ENCODE measurements at regions not wholly inside any gene's neighbourhood (a gene's known extent, or its start where the extent isn't known, plus 50 kb on each side); places are given as distances from the start of the nearest gene placed in this dataset.

GRCh38 chr3:10614168-10614567, 108.8 kb upstream of the ATP2B2 start:
- intact Hi-C loops (cut with micrococcal nuclease; ENCODE audit: unreplicated experiment): no loop called here
- BruUV-seq (replicated peaks): no TSS peak
- no peaks in the 10 kb centered on the region for H3K36me3 ChIP-seq (ENCODE audit: insufficient read depth, low read length)
- H2AFZ ChIP-seq (ENCODE audit: low read length): no peak overlapping the region
- no peak overlapping the region for H3K4me2 ChIP-seq (ENCODE audit: low read length)
- ChIA-PET POLR2A (interaction anchor here (0.6 kb wide), 1 partner anchor 45 kb away, joined by 3 read pairs; no protein-coding TSS in a partner anchor), CTCF (ENCODE audit: unreplicated experiment) (no interaction called here)
- no peak for TF ChIP-seq EZH2phosphoT487 (IDR thresholded peaks at IDR 0.05; ENCODE audit: borderline replicate concordance, low read depth, low read length)
- no peak overlapping the region for H3K27ac ChIP-seq (ENCODE audit: low read depth, low read length, poor library complexity, severe bottlenecking)
- no peaks in the 10 kb centered on the region for H3K9me2 ChIP-seq (ENCODE audit: insufficient read depth, low read length)
- H3K4me1 ChIP-seq (ENCODE audit: insufficient read depth, low read length, poor library complexity, severe bottlenecking): no peaks in the 10 kb centered on the region
- no peaks in the 10 kb centered on the region for H3K79me2 ChIP-seq (ENCODE audit: insufficient read depth, low read depth, low read length)
- H3K9me3 ChIP-seq (ENCODE audit: low read length): peaks cover 7% of the 10 kb centered on the region; the same call in 1 of the 2 replicates
- H3K4me3 ChIP-seq (ENCODE audit: low read depth, low read length, poor library complexity, severe bottlenecking): no peak overlapping the region
- no peak for DNase-seq (ENCODE audit: low spot score)
- H4K20me1 ChIP-seq (ENCODE audit: insufficient read depth, low read length): no peaks in the 10 kb centered on the region

- H3K79me2 ChIP-seq (ENCODE audit: insufficient read depth, low read depth, low read length): no peaks in the 10 kb centered on the region
- H2AFZ ChIP-seq (ENCODE audit: low read length): no peak overlapping the region
- no peak overlapping the region for H3K4me3 ChIP-seq (ENCODE audit: low read depth, low read length, poor library complexity, severe bottlenecking)
- peaks cover 7% of the 10 kb centered on the region; the same call in 1 of the 2 replicates for H3K9me3 ChIP-seq (ENCODE audit: low read length)
- no TSS peak for BruUV-seq (replicated peaks)
- DNase-seq (ENCODE audit: low spot score): no peak
- H3K4me1 ChIP-seq (ENCODE audit: insufficient read depth, low read length, poor library complexity, severe bottlenecking): no peaks in the 10 kb centered on the region
- H4K20me1 ChIP-seq (ENCODE audit: insufficient read depth, low read length): no peaks in the 10 kb centered on the region
- no peaks in the 10 kb centered on the region for H3K36me3 ChIP-seq (ENCODE audit: insufficient read depth, low read length)
- ChIA-PET CTCF (ENCODE audit: unreplicated experiment) (no interaction called here), POLR2A (no interaction called here)
- H3K4me2 ChIP-seq (ENCODE audit: low read length): no peak overlapping the region
- H3K9me2 ChIP-seq (ENCODE audit: insufficient read depth, low read length): no peaks in the 10 kb centered on the region
- TF ChIP-seq EZH2phosphoT487 (IDR thresholded peaks at IDR 0.05; ENCODE audit: borderline replicate concordance, low read depth, low read length) (no peak), CTCF (conservative IDR thresholded peaks at IDR 0.05; ENCODE audit: low read length) (no peak)
- no peak overlapping the region for H3K27ac ChIP-seq (ENCODE audit: low read depth, low read length, poor library complexity, severe bottlenecking)
- intact Hi-C loops (cut with micrococcal nuclease; ENCODE audit: unreplicated experiment): no loop called here
Observed at GRCh38 chr3:10615715-10616114, 110.3 kb upstream of the ATP2B2 start.

GRCh38 chr3:10616321-10616720, 110.9 kb upstream of the ATP2B2 start:
- TF ChIP-seq CTCF (conservative IDR thresholded peaks at IDR 0.05; ENCODE audit: low read length): no peak
- no peak for TF ChIP-seq EZH2phosphoT487 (IDR thresholded peaks at IDR 0.05; ENCODE audit: borderline replicate concordance, low read depth, low read length)
- DNase-seq (ENCODE audit: low spot score): no peak
- no peaks in the 10 kb centered on the region for H3K9me2 ChIP-seq (ENCODE audit: insufficient read depth, low read length)
- no peak overlapping the region for H3K27ac ChIP-seq (ENCODE audit: low read depth, low read length, poor library complexity, severe bottlenecking)
- no peaks in the 10 kb centered on the region for H3K36me3 ChIP-seq (ENCODE audit: insufficient read depth, low read length)
- no peaks in the 10 kb centered on the region for H3K4me1 ChIP-seq (ENCODE audit: insufficient read depth, low read length, poor library complexity, severe bottlenecking)
- no peak overlapping the region for H2AFZ ChIP-seq (ENCODE audit: low read length)
- no peaks in the 10 kb centered on the region for H4K20me1 ChIP-seq (ENCODE audit: insufficient read depth, low read length)
- H3K79me2 ChIP-seq (ENCODE audit: insufficient read depth, low read depth, low read length): no peaks in the 10 kb centered on the region
- intact Hi-C loops (cut with micrococcal nuclease; ENCODE audit: unreplicated experiment): no loop called here
- H3K9me3 ChIP-seq (ENCODE audit: low read length): peaks cover 7% of the 10 kb centered on the region; the same call in 1 of the 2 replicates
- no TSS peak for BruUV-seq (replicated peaks)
- no peak overlapping the region for H3K4me3 ChIP-seq (ENCODE audit: low read depth, low read length, poor library complexity, severe bottlenecking)
- CTCF ChIA-PET (ENCODE audit: unreplicated experiment): no interaction called here
- no peak overlapping the region for H3K4me2 ChIP-seq (ENCODE audit: low read length)
- POLR2A ChIA-PET: no interaction called here

All from OCI-LY7 (cell line).